ENCODE measurements at regions not wholly inside any gene's neighbourhood (a gene's known extent, or its start where the extent isn't known, plus 50 kb on each side); places are given as distances from the start of the nearest gene placed in this dataset.

GRCh38 chr18:40011201-40011600, 1943.8 kb upstream of the PIK3C3 start:
- DNase-seq: no peak

- DNase-seq: no peak
Observed at GRCh38 chr18:40006634-40007033, 1948.4 kb upstream of the PIK3C3 start.

- no peak for DNase-seq
Observed at GRCh38 chr18:40004246-40004645, 1950.8 kb upstream of the PIK3C3 start.

- DNase-seq: no peak
Observed at GRCh38 chr18:39998317-39998716, 1956.7 kb upstream of the PIK3C3 start.

GRCh38 chr18:39994498-39994897, 1960.5 kb upstream of the PIK3C3 start:
- no peak for DNase-seq

GRCh38 chr18:39991696-39992265, 1963.3 kb upstream of the PIK3C3 start:
- DNase-seq: no peak

GRCh38 chr18:39990540-39990939, 1964.5 kb upstream of the PIK3C3 start:
- DNase-seq: no peak

- no peak for DNase-seq
Observed at GRCh38 chr18:39976771-39977170, 1978.3 kb upstream of the PIK3C3 start.

GRCh38 chr18:39972521-39972920, 1982.5 kb upstream of the PIK3C3 start:
- no peak for DNase-seq

- no peak for DNase-seq
Observed at GRCh38 chr18:39969803-39970494, 1985.1 kb upstream of the PIK3C3 start.

GRCh38 chr18:39966275-39966674, 1988.8 kb upstream of the PIK3C3 start:
- no peak for DNase-seq

- no peak for DNase-seq
Observed at GRCh38 chr18:39962546-39962945, 1992.5 kb upstream of the PIK3C3 start.

GRCh38 chr18:39960550-39960949, 1994.5 kb upstream of the PIK3C3 start:
- DNase-seq: no peak

- no peak for DNase-seq
Observed at GRCh38 chr18:39959839-39960238, 1995.2 kb upstream of the PIK3C3 start.

- DNase-seq: no peak
Observed at GRCh38 chr18:39958876-39959275, 1996.2 kb upstream of the PIK3C3 start.

GRCh38 chr18:39952816-39953215, 2002.2 kb upstream of the PIK3C3 start:
- no peak for DNase-seq

GRCh38 chr18:39951142-39951720, 2003.8 kb upstream of the PIK3C3 start:
- no peak for DNase-seq

- DNase-seq: no peak
Observed at GRCh38 chr18:39946623-39947061, 2008.4 kb upstream of the PIK3C3 start.

GRCh38 chr18:39945076-39945475, 2010.0 kb upstream of the PIK3C3 start:
- DNase-seq: no peak

- DNase-seq: no peak
Observed at GRCh38 chr18:39942702-39943101, 2012.3 kb upstream of the PIK3C3 start.

GRCh38 chr18:39938676-39939608, 2016.1 kb upstream of the PIK3C3 start:
- no peak for DNase-seq

GRCh38 chr18:39935598-39935997, 2019.4 kb upstream of the PIK3C3 start:
- DNase-seq: no peak

GRCh38 chr18:39918847-39919246, 2036.2 kb upstream of the PIK3C3 start:
- no peak for DNase-seq

All from CD4-positive, alpha-beta T cell treated with Interleukin-4 for 4 hours (primary cell).